K562 (cell line): ENCODE measurements at regions not wholly inside any gene's neighbourhood (a gene's known extent, or its start where the extent isn't known, plus 50 kb on each side); places are given as distances from the start of the nearest gene placed in this dataset.
A peak's percentile ranks its signal among the peaks of the same experiment; 100 is the strongest.

ENCODE experiments used
- ATAC-seq: fragments of 200-7000 bp; cut with Tn5 transposase; 3 replicates; pipeline ENCODE4 v1.9.1; 2020; ENCODE audit warnings: moderate library complexity
- BruUV-seq: library from RNA; stranded (reverse); fragments of 400-500 nt; replicated peaks from 2 replicates; lab custom pipeline; 2021; lab: Mats Ljungman, UMichigan
- CTCF ChIA-PET: fragments of 300-600 bp; formaldehyde crosslinking; extraction: SDS; loops from one replicate; lab custom pipeline; 2021; ENCODE audit warnings: low intra/inter-chr PET ratio; lab: Yijun Ruan, JAX
- POLR2A ChIA-PET: fragments of 300-600, 350-650 bp; sonication (Branson Sonifier 250); formaldehyde crosslinking; extraction: SDS; loops from one replicate; lab custom pipeline; 2021; ENCODE audit warnings: antibody characterized with exemption, inconsistent platforms; lab: Yijun Ruan, JAX
- DNase-seq, 4 experiments: peaks; one replicate each; pipeline versions ENCODE4 v3.0.0 to v3.0.0-alpha.2; 2011 to 2018; ENCODE audit warnings: low spot score in 3 of 4, mixed read lengths in 3 of 4; ENCODE audit errors: extremely low read depth in 1 of 4
- FAIRE-seq: peaks from 2 replicates; lab custom pipeline; 2011; peaks lifted over from hg19 to GRCh38; lab: Jason Lieb, UNC
- H2AFZ ChIP-seq: 2 replicates; pipeline ENCODE4 v1.6.0; 2011; ENCODE audit warnings: low read depth, low read length, control low read depth, inconsistent platforms
- H3K27ac ChIP-seq: fragments of 200-600 bp; 3 replicates; pipeline ENCODE4 v1.8.0; 2011; ENCODE audit warnings: low read depth, mild to moderate bottlenecking, control low read depth, inconsistent platforms, low read length, moderate library complexity, mixed read lengths; ENCODE audit errors: extremely low read depth
- H3K27me3 ChIP-seq, 2 experiments: fragments of 300-600 bp in 1 of 2; 2 replicates in 1 of 2; 3 replicates in 1 of 2; pipeline versions ENCODE4 v1.6.0 to v1.8.0; 2011; ENCODE audit warnings: inconsistent platforms in 2 of 2, low read length in 2 of 2, mild to moderate bottlenecking in 1 of 2, mixed read lengths in 1 of 2, moderate library complexity in 1 of 2; ENCODE audit not compliant: control insufficient read depth in 2 of 2, insufficient read depth in 2 of 2
- H3K36me3 ChIP-seq: fragments of 300-600 bp; 3 replicates; pipeline ENCODE4 v1.8.0; 2011; ENCODE audit warnings: mild to moderate bottlenecking, low read length, inconsistent platforms; ENCODE audit not compliant: control insufficient read depth, insufficient read depth
- H3K4me1 ChIP-seq, 2 experiments: fragments of 200-600 bp in 1 of 2; replicated peaks in 1 of 2; 2 replicates in 1 of 2; 3 replicates in 1 of 2; pipeline versions ENCODE4 v1.5.1 to v1.8.0; 2011; ENCODE audit warnings: inconsistent platforms in 2 of 2, low read length in 2 of 2, mild to moderate bottlenecking in 1 of 2, mixed read lengths in 1 of 2, moderate library complexity in 1 of 2; ENCODE audit not compliant: control insufficient read depth in 2 of 2, insufficient read depth in 2 of 2
- H3K4me2 ChIP-seq: 2 replicates; pipeline ENCODE4 v1.6.1; 2011; ENCODE audit warnings: low read length, control low read depth, inconsistent platforms, mixed read lengths; ENCODE audit not compliant: insufficient read depth
- H3K4me3 ChIP-seq: fragments of 200-600 bp; sonication (generic), shearing (Covaris generic); 2 replicates; pipeline ENCODE4 v1.5.1; 2016; ENCODE audit warnings: control low read depth, inconsistent platforms
- H3K79me2 ChIP-seq: fragments of 200-600 bp; 3 replicates; pipeline ENCODE4 v1.8.0; 2011; ENCODE audit warnings: low read length, inconsistent platforms; ENCODE audit not compliant: control insufficient read depth, insufficient read depth
- H3K9ac ChIP-seq, 2 experiments: 2 replicates each; pipeline versions ENCODE4 v1.6.0 to v1.6.1; 2011; ENCODE audit warnings: low read depth in 2 of 2, low read length in 2 of 2, control low read depth in 1 of 2, inconsistent platforms in 1 of 2, mild to moderate bottlenecking in 1 of 2, mixed read lengths in 1 of 2; ENCODE audit not compliant: insufficient read depth in 1 of 2
- H3K9me1 ChIP-seq: one replicate; pipeline ENCODE4 v1.6.0; 2011; ENCODE audit warnings: inconsistent platforms, mild to moderate bottlenecking, low read length, moderate library complexity; ENCODE audit not compliant: control insufficient read depth, insufficient read depth
- H3K9me3 ChIP-seq: replicated peaks from 2 replicates; pipeline ENCODE4 v1.5.1; 2011; ENCODE audit warnings: low read depth, low read length, inconsistent platforms; ENCODE audit not compliant: control insufficient read depth, insufficient read depth
- H4K20me1 ChIP-seq: replicated peaks from 2 replicates; pipeline ENCODE4 v1.6.1; 2011; ENCODE audit warnings: low read length, inconsistent platforms, mixed read lengths; ENCODE audit not compliant: control insufficient read depth, insufficient read depth
- ARID2 ChIP-seq: fragments of 450-650 bp; IDR thresholded peaks from 2 replicates; pipeline ENCODE4 v1.6.1; 2017; ENCODE audit warnings: antibody characterized with exemption, mild to moderate bottlenecking
- C11orf30 ChIP-seq: fragments of 450-650 bp; IDR thresholded peaks from 2 replicates; pipeline ENCODE4 v1.6.1; 2016; ENCODE audit warnings: low read depth, mild to moderate bottlenecking
- KDM2B ChIP-seq: fragments of 250-450 bp; sonication (Bioruptor Pico); IDR thresholded peaks from 2 replicates; pipeline ENCODE4 v1.8.0; 2021; ENCODE audit warnings: mild to moderate bottlenecking, moderate library complexity
- L3MBTL2 ChIP-seq: fragments of 450-650 bp; IDR thresholded peaks from 2 replicates; pipeline ENCODE4 v1.6.1; 2016; ENCODE audit warnings: mild to moderate bottlenecking, moderate library complexity
- NCOA1 ChIP-seq: fragments of 450-650 bp; IDR thresholded peaks from 2 replicates; pipeline ENCODE4 v1.6.1; 2016; ENCODE audit warnings: low read depth
- PYGO2 ChIP-seq: fragments of 450-650 bp; IDR thresholded peaks from 2 replicates; pipeline ENCODE4 v1.6.1; 2016; ENCODE audit warnings: mild to moderate bottlenecking, missing genetic modification characterization, moderate library complexity, missing compliant biosample characterization
- RFX1 ChIP-seq: fragments of 450-650 bp; IDR thresholded peaks from 2 replicates; pipeline ENCODE4 v1.6.1; 2016; ENCODE audit warnings: mild to moderate bottlenecking, moderate library complexity
- SMAD1 ChIP-seq: fragments of 150-350 bp; IDR thresholded peaks from 2 replicates; pipeline ENCODE4 v1.6.1; 2014; ENCODE audit warnings: low read length, low read depth; ENCODE audit not compliant: partially characterized antibody
- SMARCC2 ChIP-seq: fragments of 450-650 bp; IDR thresholded peaks from 2 replicates; pipeline ENCODE4 v1.6.1; 2017; ENCODE audit warnings: antibody characterized with exemption, moderate library complexity, mild to moderate bottlenecking, low read depth
- SREBF2 ChIP-seq: sonication (generic); formaldehyde crosslinking; IDR thresholded peaks from 2 replicates; pipeline ENCODE4 v1.4.0; 2020; ENCODE audit warnings: mild to moderate bottlenecking, missing genetic modification reagents
- ZNF644 ChIP-seq: fragments of 200-800 bp; sonication (Bioruptor generic); IDR thresholded peaks from 2 replicates; pipeline ENCODE4 v1.6.1; 2016; ENCODE audit warnings: low read depth, missing genetic modification characterization, missing compliant biosample characterization
- WGBS: fragments of 100-300 bp; shearing (Covaris generic); methylation state at CpG from one replicate; pipeline ENCODE4 v1.1.6; 2016; ENCODE audit warnings: low coverage, mixed read lengths; ENCODE audit not compliant: insufficient coverage; ENCODE audit errors: missing lambda C conversion rate; 5-methylcytosine and 5-hydroxymethylcytosine counted together
- in situ Hi-C: fragments of 300-500 bp; cut with MboI; formaldehyde crosslinking; loops from 4 replicates; pipeline ENCODE4 v1.15.0; 2018; ENCODE audit warnings: inconsistent platforms, mixed read lengths
- intact Hi-C: fragments of 100-400 bp; cut with micrococcal nuclease; formaldehyde crosslinking; loops from 2 replicates; pipeline ENCODE4 v1.14.2; 2022
- TF ChIP-seq, protein P1 (sequence below): sonication (generic); formaldehyde crosslinking; IDR thresholded peaks from 2 replicates; pipeline ENCODE4 v1.8.0; 2022; ENCODE audit warnings: mild to moderate bottlenecking, missing genetic modification reagents

DNA sequence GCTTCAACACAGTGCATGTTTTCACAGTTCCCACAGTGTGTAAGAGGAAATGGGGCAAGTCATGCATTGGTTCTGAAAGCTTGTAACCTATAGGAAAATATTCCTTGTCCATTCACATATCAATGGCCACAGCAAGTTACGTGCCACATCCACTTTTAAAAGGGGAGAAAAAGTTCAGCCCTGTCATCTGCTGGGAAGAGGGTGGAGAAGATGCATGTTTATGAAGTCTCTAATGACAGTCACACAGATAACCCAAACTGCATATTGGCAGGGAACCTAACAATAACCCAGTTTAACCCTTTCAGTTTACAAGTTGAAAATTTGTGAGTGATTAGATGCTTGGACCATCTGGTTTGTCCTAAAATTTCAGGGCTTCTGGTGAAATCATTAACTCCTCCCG, 159.3 kb downstream of the MTRR start (continued):
- TF ChIP-seq SMAD1: no peak

- peak; percentile 27; the same call in 1 of the 2 replicates for TF ChIP-seq RFX1
- no peak for TF ChIP-seq ZNF644 (tag)
- H3K4me2 ChIP-seq: no peak overlapping the region
- H3K9me1 ChIP-seq: no peaks in the 10 kb centered on the region
- ATAC-seq: no peak
- DNase-seq: no peak
- peaks cover 0 to 6% of the 10 kb centered on the region in 2 experiments; a peak in 1 of 5 replicates for H3K27me3 ChIP-seq
- ChIA-PET POLR2A (no interaction called here), CTCF (no interaction called here)
- H3K9ac ChIP-seq: no peak overlapping the region
- H3K4me3 ChIP-seq: no peak overlapping the region
- no peaks in the 10 kb centered on the region for H3K79me2 ChIP-seq
- no peaks in the 10 kb centered on the region for H4K20me1 ChIP-seq
- BruUV-seq: no TSS peak
- H3K27ac ChIP-seq: no peak overlapping the region
- intact Hi-C loops (no loop called here), in situ Hi-C loops (no loop called here)
- H2AFZ ChIP-seq: no peak overlapping the region
- no peaks in the 10 kb centered on the region for H3K4me1 ChIP-seq
- no peaks in the 10 kb centered on the region for H3K9me3 ChIP-seq
- H3K36me3 ChIP-seq: no peaks in the 10 kb centered on the region
- 3% methylated on average over 3 of the region's 3 CpGs for WGBS
- no peak for FAIRE-seq
Observed at GRCh38 chr5:8033261-8033660, 164.3 kb downstream of the MTRR start.

DNA sequence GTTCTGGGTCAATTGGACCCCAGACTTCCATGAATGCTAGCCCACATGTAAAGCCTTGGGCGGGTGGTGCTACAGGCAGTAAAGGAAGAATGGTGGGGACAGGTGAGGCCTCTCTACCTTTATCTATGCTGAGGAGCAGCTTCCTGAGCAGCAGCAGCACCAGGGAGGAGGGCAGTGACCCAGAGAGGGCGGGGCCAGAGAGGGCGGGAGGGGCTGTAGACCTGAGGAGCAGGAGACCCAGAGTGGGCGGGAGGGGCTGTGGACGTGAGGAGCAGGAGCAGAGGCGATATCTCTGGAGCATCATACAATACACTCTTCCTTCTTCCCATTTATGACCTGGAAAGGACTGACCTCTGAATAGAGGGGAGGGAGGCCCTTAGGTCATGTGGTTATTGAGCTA, 165.9 kb downstream of the MTRR start:
- Histone ChIP-seq H3K9ac (no peak overlapping the region), H2AFZ (no peak overlapping the region), H3K27me3 (peaks cover 0 to 6% of the 10 kb centered on the region in 2 experiments; a peak in 1 of 5 replicates), H3K79me2 (no peaks in the 10 kb centered on the region), H3K4me1 (no peaks in the 10 kb centered on the region), H3K9me3 (no peaks in the 10 kb centered on the region), H3K4me3 (no peak overlapping the region), H4K20me1 (no peaks in the 10 kb centered on the region), H3K27ac (no peak overlapping the region), H3K36me3 (no peaks in the 10 kb centered on the region), H3K4me2 (no peak overlapping the region), H3K9me1 (no peaks in the 10 kb centered on the region)
- ATAC-seq (peak; percentile 69), FAIRE-seq (no peak), DNase-seq (no peak)
- BruUV-seq: no TSS peak
- ChIA-PET CTCF (no interaction called here), POLR2A (no interaction called here)
- 0% methylated on average over 3 of the region's 6 CpGs for WGBS
- in situ Hi-C loops (no loop called here), intact Hi-C loops (no loop called here)
- no peak for TF ChIP-seq PYGO2 (tag)
- no peak for TF ChIP-seq L3MBTL2
- no peak for TF ChIP-seq SMARCC2
- no peak for TF ChIP-seq ARID2
- no peak for TF ChIP-seq C11orf30
- TF ChIP-seq NCOA1: no peak
- TF ChIP-seq SREBF2 (CRISPR knock-in tag): no peak
- TF ChIP-seq, protein P1, sequence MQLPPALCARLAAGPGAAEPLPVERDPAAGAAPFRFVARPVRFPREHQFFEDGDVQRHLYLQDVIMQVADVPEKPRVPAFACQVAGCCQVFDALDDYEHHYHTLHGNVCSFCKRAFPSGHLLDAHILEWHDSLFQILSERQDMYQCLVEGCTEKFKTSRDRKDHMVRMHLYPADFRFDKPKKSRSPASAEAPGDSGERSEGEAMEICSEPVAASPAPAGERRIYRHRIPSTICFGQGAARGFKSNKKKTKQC (CRISPR knock-in tag): no peak
- TF ChIP-seq KDM2B: no peak
